PFSK-1 (cell line): ENCODE measurements at regions not wholly inside any gene's neighbourhood (a gene's known extent, or its start where the extent isn't known, plus 50 kb on each side); places are given as distances from the start of the nearest gene placed in this dataset.

Source experiments
- FOXP2 ChIP-seq: optimal IDR thresholded peaks from 2 replicates; pipeline ENCODE3; 2011; ENCODE audit warnings: borderline replicate concordance, control low read depth, inconsistent platforms; ENCODE audit not compliant: insufficient read depth; ENCODE audit errors: extremely low read length, extremely low read depth
- POLR2AphosphoS5 ChIP-seq: IDR thresholded peaks from 2 replicates; pipeline ENCODE4 v1.6.1; 2012; ENCODE audit warnings: low read depth, mild to moderate bottlenecking, control low read depth, low read length, moderate library complexity
- SIN3A ChIP-seq: IDR thresholded peaks from 2 replicates; pipeline ENCODE4 v1.6.1; 2012; ENCODE audit warnings: mild to moderate bottlenecking, low read length, moderate library complexity, borderline replicate concordance; ENCODE audit not compliant: insufficient read depth
- TAF1 ChIP-seq: IDR thresholded peaks from 2 replicates; pipeline ENCODE4 v1.6.1; 2012; ENCODE audit warnings: low read length, control low read depth, borderline replicate concordance; ENCODE audit not compliant: insufficient read depth
- TF ChIP-seq, protein P1 (sequence below), 2 experiments: IDR thresholded peaks; 2 replicates each; pipeline versions ENCODE4 v1.6.1 to v1.8.0; 2011 to 2012; ENCODE audit warnings: low read depth in 2 of 2, low read length in 2 of 2, control low read depth in 1 of 2, inconsistent platforms in 1 of 2, mild to moderate bottlenecking in 1 of 2, moderate library complexity in 1 of 2; ENCODE audit not compliant: insufficient read depth in 1 of 2

DNA sequence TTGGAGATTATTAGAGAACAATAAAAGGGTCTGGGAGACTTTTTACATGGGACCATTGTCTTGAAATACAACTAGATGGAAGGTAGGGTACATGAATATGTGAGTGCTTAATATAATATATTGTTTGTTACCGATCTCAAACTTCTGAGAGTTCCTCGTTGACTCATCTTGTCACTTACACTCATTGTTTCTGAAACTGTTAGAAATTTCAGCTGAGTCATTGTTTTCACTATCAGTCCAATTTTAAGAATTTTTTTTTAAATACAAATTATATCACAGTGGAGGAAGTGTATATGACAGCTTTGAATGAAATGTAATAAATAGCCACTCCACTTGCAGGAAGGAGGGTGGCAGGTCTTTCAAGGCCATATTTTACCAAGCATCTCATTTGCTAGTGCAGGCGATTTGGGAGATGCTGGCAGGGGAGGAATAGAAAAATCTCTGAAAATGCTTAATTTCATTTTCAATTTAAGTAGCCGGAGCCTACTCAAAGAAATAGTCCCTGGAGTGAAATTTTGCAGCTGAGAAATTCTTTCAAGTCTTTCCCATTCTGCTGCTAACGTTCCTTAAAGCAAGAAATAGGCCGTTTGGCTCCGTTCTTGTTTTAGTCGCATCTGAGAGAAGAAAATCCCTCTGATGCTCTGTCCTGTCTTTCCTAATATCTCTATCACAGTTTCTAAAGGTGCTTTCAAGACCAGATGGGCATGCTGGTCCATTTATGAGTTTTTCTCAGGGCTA lies 1404.2 kb upstream of the CELF2 start:
- TF ChIP-seq SIN3A (no peak), POLR2AphosphoS5 (no peak), TAF1 (no peak), FOXP2 (no peak)
- TF ChIP-seq, protein P1, sequence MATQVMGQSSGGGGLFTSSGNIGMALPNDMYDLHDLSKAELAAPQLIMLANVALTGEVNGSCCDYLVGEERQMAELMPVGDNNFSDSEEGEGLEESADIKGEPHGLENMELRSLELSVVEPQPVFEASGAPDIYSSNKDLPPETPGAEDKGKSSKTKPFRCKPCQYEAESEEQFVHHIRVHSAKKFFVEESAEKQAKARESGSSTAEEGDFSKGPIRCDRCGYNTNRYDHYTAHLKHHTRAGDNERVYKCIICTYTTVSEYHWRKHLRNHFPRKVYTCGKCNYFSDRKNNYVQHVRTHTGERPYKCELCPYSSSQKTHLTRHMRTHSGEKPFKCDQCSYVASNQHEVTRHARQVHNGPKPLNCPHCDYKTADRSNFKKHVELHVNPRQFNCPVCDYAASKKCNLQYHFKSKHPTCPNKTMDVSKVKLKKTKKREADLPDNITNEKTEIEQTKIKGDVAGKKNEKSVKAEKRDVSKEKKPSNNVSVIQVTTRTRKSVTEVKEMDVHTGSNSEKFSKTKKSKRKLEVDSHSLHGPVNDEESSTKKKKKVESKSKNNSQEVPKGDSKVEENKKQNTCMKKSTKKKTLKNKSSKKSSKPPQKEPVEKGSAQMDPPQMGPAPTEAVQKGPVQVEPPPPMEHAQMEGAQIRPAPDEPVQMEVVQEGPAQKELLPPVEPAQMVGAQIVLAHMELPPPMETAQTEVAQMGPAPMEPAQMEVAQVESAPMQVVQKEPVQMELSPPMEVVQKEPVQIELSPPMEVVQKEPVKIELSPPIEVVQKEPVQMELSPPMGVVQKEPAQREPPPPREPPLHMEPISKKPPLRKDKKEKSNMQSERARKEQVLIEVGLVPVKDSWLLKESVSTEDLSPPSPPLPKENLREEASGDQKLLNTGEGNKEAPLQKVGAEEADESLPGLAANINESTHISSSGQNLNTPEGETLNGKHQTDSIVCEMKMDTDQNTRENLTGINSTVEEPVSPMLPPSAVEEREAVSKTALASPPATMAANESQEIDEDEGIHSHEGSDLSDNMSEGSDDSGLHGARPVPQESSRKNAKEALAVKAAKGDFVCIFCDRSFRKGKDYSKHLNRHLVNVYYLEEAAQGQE (IDR thresholded peaks at IDR 0.05; ENCODE audit: insufficient read depth in 1 of 2, low read depth in 2 of 2, low read length in 2 of 2), result no peak

DNA sequence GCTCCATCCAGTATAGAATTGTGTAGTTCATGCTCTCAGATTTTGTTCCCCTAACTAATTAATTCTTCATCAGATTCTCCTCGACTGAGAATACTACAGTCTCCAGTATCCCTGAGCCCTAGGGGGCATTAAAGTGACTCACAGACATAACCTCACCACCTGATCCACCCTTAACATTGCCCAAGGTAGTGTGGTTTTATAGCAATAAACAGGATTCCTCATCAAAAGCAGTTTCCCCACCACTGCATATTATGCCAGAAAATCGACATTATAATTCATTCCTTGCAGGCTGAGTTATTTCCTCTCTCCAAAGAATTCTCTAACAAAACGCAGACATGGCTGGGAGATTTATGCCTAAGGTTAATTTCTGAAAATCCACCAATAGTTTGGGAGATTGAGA lies 1402.5 kb upstream of the CELF2 start:
- no peak for TF ChIP-seq SIN3A
- TF ChIP-seq, protein P1 (IDR thresholded peaks at IDR 0.05; ENCODE audit: insufficient read depth in 1 of 2, low read depth in 2 of 2, low read length in 2 of 2), result no peak
- no peak for TF ChIP-seq TAF1
- TF ChIP-seq POLR2AphosphoS5, result no peak
- no peak for TF ChIP-seq FOXP2

DNA sequence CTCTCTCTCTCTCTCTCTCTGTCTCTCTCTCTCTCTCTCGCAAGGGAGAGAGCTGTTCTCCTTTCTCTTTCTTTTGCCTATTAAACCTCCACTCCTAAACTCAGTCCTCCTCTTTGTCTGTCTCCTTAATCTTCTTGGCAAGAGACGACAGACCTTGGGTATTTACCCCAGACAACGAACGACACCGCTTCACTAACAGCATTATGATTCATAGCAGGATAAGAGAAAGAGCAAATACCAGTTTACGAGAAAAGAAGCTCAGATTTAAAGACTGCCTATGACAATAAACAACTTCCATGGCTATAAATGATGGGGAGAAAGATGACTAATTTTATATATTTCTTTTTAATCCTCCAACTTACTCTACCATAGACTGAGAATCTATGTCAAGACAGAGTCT lies 1396.5 kb upstream of the CELF2 start:
- no peak for TF ChIP-seq FOXP2
- TF ChIP-seq POLR2AphosphoS5, result no peak
- TF ChIP-seq TAF1, result no peak
- TF ChIP-seq, protein P1 (IDR thresholded peaks at IDR 0.05; ENCODE audit: insufficient read depth in 1 of 2, low read depth in 2 of 2, low read length in 2 of 2), result no peak

DNA sequence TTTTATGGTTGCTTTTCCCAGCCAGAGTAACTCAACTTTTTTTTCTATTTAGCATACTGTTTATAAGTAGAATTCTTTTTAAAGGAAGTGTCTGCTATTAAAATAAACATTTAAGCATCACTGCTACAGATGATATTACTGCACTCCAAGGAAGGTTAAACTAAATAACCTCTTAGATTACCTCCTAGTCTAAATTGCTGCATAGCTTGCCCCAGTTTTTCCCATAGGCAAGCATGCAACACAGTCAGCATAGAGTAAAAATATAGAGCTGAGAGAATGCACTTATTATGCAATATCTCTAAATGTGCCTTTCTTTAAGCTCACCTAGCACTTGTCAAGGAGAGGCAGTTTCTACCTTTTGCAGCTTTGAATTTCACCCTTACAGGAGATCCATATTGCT lies 1392.4 kb upstream of the CELF2 start:
- TF ChIP-seq SIN3A (no peak), TAF1 (no peak), POLR2AphosphoS5 (no peak), FOXP2 (no peak)
- TF ChIP-seq, protein P1 (IDR thresholded peaks at IDR 0.05; ENCODE audit: insufficient read depth in 1 of 2, low read depth in 2 of 2, low read length in 2 of 2), result no peak

DNA sequence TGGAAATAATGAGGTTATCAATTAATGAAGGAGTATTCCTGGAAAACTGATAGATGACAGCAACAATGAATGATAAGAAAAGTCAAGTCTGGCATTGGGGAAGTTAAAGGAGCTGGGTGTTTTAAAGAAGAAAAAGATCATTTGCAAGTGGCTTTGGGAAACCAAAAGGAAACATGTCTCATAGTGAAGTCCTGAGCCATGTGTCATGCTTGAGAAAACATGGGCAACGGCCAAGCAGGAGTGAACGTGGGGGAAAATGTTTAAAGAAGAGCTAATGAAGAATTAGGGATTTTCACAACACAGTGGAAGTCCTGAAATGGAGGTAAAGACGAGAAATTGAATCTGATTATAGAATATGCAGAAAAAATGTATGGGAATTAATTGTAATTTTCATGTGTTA lies 1383.2 kb upstream of the CELF2 start:
- TF ChIP-seq POLR2AphosphoS5, result no peak
- TF ChIP-seq FOXP2, result no peak
- no peak for TF ChIP-seq TAF1
- no peak for TF ChIP-seq SIN3A
- TF ChIP-seq, protein P1 (IDR thresholded peaks at IDR 0.05; ENCODE audit: insufficient read depth in 1 of 2, low read depth in 2 of 2, low read length in 2 of 2), result no peak
